ENCODE measurements at regions not wholly inside any gene's neighbourhood (a gene's known extent, or its start where the extent isn't known, plus 50 kb on each side); places are given as distances from the start of the nearest gene placed in this dataset.
"Not testable (repeated sequence)": the region's sequence is repeated elsewhere in the genome, so short reads cannot be mapped to it uniquely, and the experiment has no call there.

DNA sequence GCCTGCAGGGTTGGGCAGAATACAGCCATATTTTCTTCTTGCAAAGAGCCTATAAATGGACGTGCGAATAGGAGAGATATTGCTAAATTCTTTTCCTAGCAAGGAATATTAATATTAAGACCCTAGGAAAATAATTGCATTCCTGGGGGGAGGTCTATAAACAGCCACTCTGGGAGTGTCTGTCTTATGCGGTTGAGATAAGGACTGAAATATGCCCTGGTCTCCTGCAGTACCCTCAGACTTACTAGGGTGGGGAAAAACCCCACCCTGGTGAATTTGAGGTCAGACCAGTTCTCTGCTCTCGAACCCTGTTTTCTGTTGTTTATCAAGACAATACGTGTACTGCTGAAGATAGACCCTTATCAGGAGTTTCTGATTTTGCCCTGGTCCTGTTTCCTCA is 74.4 kb downstream of the GBP6 start:
- TF ChIP-seq, protein P1, sequence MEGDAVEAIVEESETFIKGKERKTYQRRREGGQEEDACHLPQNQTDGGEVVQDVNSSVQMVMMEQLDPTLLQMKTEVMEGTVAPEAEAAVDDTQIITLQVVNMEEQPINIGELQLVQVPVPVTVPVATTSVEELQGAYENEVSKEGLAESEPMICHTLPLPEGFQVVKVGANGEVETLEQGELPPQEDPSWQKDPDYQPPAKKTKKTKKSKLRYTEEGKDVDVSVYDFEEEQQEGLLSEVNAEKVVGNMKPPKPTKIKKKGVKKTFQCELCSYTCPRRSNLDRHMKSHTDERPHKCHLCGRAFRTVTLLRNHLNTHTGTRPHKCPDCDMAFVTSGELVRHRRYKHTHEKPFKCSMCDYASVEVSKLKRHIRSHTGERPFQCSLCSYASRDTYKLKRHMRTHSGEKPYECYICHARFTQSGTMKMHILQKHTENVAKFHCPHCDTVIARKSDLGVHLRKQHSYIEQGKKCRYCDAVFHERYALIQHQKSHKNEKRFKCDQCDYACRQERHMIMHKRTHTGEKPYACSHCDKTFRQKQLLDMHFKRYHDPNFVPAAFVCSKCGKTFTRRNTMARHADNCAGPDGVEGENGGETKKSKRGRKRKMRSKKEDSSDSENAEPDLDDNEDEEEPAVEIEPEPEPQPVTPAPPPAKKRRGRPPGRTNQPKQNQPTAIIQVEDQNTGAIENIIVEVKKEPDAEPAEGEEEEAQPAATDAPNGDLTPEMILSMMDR (IDR thresholded peaks at IDR 0.05 in 8 of 11, conservative IDR thresholded peaks at IDR 0.05 in 3 of 11) = not testable (repeated sequence)
- TF ChIP-seq POLR2A (IDR thresholded peaks at IDR 0.05) = not testable (repeated sequence)
